Left cardiac atrium (tissue), 4 donors: ENCODE measurements at regions not wholly inside any gene's neighbourhood (a gene's known extent, or its start where the extent isn't known, plus 50 kb on each side); places are given as distances from the start of the nearest gene placed in this dataset.
"Not testable (repeated sequence)": the region's sequence is repeated elsewhere in the genome, so short reads cannot be mapped to it uniquely, and the experiment has no call there.

Experiments used
- ATAC-seq, 2 donors: fragments of 200-7000 bp; cut with Tn5 transposase; one replicate each; pipeline ENCODE4 v1.9.1; 2020; ENCODE audit warnings: mild to moderate bottlenecking in 2 of 2, moderate library complexity in 2 of 2
- DNase-seq: peaks from one replicate; pipeline ENCODE4 v3.0.0-alpha.2; 2020
- intact Hi-C, 2 donors: fragments of 100-400 bp; cut with DNase I; formaldehyde crosslinking; loops; one replicate each; pipeline versions ENCODE4 v1.14.1 to v1.15.1; 2022 to 2023
- donor health status: DM: no; HTN: yes; CAD: no.
- donor health status: DM: no; HTN: yes; CAD: no; lungs with severe emphysema.
- donor health status: DM: yes; HTN: yes; CAD: no.
- donor health status: Dilated cardiomyopathy.

- no peak for DNase-seq
- intact Hi-C loops: no loop called here
- ATAC-seq: no peak
Measured at GRCh38 chr7:19552576-19552975, 156.3 kb downstream of the POLR1F start.

GRCh38 chr7:19549246-19549645 is 159.6 kb downstream of the POLR1F start:
- ATAC-seq, DNase-seq, intact Hi-C loops: not testable (repeated sequence)

GRCh38 chr7:19537942-19538401 is 170.9 kb downstream of the POLR1F start:
- ATAC-seq (no peak), DNase-seq (no peak)
- intact Hi-C loops: no loop called here

- no peak for ATAC-seq
- intact Hi-C loops: no loop called here
- DNase-seq: no peak
Measured at GRCh38 chr7:19533266-19533665, 175.6 kb downstream of the POLR1F start.

GRCh38 chr7:19530852-19531251 is 178.0 kb downstream of the POLR1F start:
- intact Hi-C loops: no loop called here
- no peak for ATAC-seq

GRCh38 chr7:19530261-19530660 is 178.6 kb downstream of the POLR1F start:
- ATAC-seq: no peak
- intact Hi-C loops: no loop called here
- no peak for DNase-seq

More at GRCh38 chr7:19530852-19531251, 178.0 kb downstream of the POLR1F start:
- no peak for DNase-seq

- DNase-seq: no peak
- ATAC-seq: no peak
- intact Hi-C loops: no loop called here
Measured at GRCh38 chr7:19526639-19527038, 182.2 kb downstream of the POLR1F start.

- ATAC-seq (no peak), DNase-seq (no peak)
- intact Hi-C loops: no loop called here
Measured at GRCh38 chr7:19522486-19522885, 186.4 kb downstream of the POLR1F start.

GRCh38 chr7:19520392-19520791 is 188.4 kb downstream of the POLR1F start:
- intact Hi-C loops: no loop called here
- no peak for DNase-seq
- no peak for ATAC-seq

GRCh38 chr7:19519443-19520021 is 189.3 kb downstream of the POLR1F start:
- no peak for DNase-seq
- intact Hi-C loops: no loop called here
- no peak for ATAC-seq

GRCh38 chr7:19517546-19517945 is 191.3 kb downstream of the POLR1F start:
- intact Hi-C loops, ATAC-seq, DNase-seq: not testable (repeated sequence)

- no peak for DNase-seq
- intact Hi-C loops: no loop called here
- no peak for ATAC-seq
Measured at GRCh38 chr7:19508821-19509220, 200.0 kb downstream of the POLR1F start.

GRCh38 chr7:19508124-19508523 is 200.7 kb downstream of the POLR1F start:
- no peak for DNase-seq
- intact Hi-C loops: no loop called here
- no peak for ATAC-seq

- intact Hi-C loops: no loop called here
- ATAC-seq: no peak
- no peak for DNase-seq
Measured at GRCh38 chr7:19491821-19492452, 216.9 kb downstream of the POLR1F start.

GRCh38 chr7:19491371-19491770 is 217.5 kb downstream of the POLR1F start:
- ATAC-seq (no peak), DNase-seq (no peak)
- intact Hi-C loops: no loop called here

- intact Hi-C loops: no loop called here
- DNase-seq: no peak
- ATAC-seq: no peak
Measured at GRCh38 chr7:19489162-19489820, 219.5 kb downstream of the POLR1F start.

GRCh38 chr7:19488056-19488455 is 220.8 kb downstream of the POLR1F start:
- no peak for ATAC-seq
- no peak for DNase-seq

GRCh38 chr7:19482628-19483027 is 226.2 kb downstream of the POLR1F start:
- DNase-seq (no peak), ATAC-seq (no peak)
- intact Hi-C loops: no loop called here

More at GRCh38 chr7:19488056-19488455, 220.8 kb downstream of the POLR1F start:
- intact Hi-C loops: no loop called here

GRCh38 chr7:19480383-19480782 is 228.5 kb downstream of the POLR1F start:
- ATAC-seq: no peak

GRCh38 chr7:19470031-19470430 is 238.8 kb downstream of the POLR1F start:
- intact Hi-C loops: no loop called here
- no peak for DNase-seq
- ATAC-seq: no peak

More at GRCh38 chr7:19480383-19480782, 228.5 kb downstream of the POLR1F start:
- DNase-seq: no peak
- intact Hi-C loops: no loop called here

- ATAC-seq: no peak
- DNase-seq: no peak
- intact Hi-C loops: no loop called here
Measured at GRCh38 chr7:19465861-19466260, 243.0 kb downstream of the POLR1F start.
